ENCODE measurements at regions not wholly inside any gene's neighbourhood (a gene's known extent, or its start where the extent isn't known, plus 50 kb on each side); places are given as distances from the start of the nearest gene placed in this dataset.

DNA sequence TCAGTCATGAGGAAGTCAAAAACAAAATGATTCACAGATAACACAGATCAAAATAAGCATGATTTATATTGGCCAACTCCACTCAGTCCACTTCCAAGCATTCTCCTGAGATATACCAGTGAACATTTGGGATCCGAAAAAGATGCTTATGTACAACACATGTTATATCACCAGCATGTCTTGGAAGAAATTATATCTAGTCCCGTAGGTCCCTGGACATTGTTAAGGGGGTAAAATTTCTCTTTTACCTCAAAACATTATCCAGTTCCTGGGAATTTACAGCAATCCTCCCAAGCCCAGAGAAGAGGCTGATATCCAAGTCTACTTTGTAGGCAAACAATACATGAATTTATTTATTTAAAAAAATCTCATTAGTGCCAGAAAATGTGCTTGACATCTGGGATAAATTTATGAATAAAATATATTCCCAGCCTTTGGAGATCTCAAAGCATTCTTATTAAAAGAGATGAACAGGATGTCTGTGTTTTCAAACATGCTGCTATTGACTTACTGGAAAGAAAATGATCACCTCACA, 582.2 kb upstream of the ZWINT start:
- FAIRE-seq = no peak

DNA sequence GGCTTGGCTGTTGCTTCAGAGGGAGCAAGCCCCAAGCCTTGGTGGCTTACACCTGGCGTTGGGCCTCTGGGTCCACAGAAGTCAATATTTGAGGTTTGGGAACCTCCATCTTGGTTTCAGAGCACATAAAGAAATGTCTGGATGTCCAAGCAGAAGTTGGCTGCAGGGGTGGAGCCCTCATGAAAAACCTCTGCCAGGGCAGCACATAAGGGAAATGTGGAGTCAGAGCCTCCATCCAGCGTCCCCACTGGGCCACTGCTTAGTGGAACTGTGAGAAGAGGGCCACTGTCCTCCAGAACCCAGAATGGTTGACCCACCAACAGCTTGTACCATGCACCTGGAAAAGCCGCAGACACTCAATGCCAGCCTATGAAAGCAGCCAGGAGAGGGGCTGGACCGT, 573.5 kb upstream of the ZWINT start:
- no peak for FAIRE-seq

DNA sequence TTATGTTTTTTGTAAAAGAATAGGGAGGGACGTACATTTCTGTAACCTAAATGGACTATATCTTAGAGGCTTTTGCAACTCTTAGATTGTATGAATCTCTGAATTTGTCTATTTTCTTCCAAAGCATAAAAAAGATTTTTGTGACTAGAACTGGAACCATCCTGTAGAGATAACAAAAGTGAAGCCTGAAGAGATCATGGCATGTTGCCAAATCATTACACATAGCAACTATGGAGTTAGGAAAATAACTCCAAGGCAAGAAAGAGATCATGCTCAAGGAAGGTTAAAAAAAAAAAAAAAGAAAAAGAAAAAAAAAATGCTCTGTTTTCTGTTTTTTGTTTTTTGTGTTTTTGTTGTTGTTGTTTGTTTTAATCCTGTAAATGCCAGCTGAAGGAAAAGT, 567.7 kb upstream of the ZWINT start:
- no peak for FAIRE-seq

DNA sequence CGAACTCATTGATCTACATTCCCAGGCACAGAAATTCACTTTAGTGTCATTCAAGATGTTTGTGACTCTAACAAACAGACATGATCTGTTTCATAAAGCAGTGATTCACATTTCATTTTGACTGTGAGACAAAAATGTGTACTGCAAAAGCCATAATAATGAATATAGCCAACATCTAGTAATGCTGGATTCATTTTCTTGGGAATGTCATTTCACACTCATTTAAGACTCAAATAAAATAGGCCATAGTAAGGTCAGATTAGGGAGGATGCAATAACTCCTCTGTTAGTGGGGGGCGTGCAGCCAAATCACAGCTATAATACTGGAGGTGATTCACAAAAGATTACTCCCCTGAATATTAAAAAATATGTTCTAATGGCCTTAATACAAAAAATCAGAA, 566.6 kb upstream of the ZWINT start:
- FAIRE-seq = no peak

DNA sequence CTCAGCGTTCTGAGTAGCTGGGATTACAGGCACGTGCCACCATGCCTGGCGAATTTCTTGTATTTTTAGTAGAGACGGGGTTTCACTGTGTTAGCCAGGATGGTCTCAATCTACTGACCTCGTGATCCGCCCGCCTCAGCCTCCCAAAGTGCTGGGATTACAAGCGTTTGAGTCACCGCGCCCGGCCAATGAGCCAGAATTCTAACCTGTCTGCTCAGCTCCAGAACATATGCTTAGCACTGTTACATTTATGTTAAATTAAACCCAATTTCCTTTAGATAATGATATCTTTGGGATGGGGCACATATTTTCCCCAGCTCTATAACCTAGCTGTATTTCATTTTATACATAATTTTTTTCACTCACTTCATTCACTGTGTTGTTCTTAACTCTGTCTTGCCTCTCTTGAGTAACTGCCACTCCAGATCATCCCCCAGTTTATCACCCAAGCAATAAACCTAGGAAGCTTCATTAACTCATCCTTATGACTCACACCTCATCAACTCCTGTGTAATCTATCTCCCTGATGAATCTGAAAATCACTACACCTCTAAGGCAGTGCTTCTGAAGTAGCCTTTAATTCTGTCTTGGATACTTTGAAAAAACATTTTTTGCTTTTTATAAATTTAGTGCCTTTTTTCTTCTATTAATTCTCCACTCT, 559.7 kb upstream of the ZWINT start:
- FAIRE-seq = no peak

DNA sequence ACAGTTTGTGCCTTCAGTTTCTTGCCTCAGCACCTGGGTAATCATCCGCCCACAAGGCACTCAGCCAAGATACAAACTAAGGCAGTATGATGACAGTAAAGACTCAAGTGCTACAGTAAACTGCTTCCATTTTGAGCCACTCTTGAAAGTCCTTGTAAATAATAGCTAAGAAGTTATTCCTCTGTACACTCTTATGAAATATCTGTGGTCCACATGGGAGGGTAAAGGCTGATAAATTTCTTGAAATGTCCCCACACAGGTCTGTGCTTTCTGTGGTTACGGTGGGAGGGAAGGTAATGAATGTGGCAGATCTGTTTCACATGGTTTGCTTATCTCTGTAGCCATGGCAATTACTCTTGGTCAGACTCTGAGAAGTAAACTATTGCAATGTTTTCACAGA, 551.0 kb upstream of the ZWINT start:
- FAIRE-seq = no peak

DNA sequence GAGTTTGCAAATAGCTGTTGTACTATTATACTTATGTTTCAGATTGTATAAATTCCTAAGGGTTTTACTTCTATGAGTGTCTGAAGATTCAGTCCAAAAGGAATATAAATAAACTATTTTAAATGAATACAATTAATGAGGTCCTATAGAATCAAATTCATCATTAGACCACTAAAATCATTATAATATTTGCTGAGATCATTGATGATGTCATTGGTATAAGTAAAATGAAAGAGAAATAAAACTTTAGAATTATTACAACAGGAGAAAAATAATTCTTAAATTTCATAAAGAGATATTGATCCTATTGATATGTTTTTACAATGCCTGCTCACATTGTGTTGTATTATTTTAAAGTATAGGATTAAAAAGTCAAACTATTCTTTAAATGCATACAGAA, 544.0 kb upstream of the ZWINT start:
- no peak for FAIRE-seq

DNA sequence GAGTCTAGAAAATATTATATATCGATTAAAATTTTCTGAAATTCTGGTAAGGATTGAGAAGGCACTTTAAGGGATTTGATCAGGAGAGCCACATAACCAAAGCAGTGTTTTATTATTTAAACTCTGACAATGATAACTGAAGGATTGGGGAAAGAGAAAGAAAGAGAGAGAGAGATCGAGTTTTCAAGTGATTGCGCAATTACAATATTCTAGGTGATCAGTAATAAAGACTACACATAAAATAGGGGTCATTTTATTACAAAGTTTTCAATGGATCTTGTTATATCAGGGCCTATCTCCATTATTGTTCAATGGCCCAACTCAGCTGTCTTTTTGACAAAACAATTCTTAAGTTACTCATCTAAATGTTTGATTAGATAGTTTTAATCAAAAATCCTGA, 541.5 kb upstream of the ZWINT start:
- no peak for FAIRE-seq

DNA sequence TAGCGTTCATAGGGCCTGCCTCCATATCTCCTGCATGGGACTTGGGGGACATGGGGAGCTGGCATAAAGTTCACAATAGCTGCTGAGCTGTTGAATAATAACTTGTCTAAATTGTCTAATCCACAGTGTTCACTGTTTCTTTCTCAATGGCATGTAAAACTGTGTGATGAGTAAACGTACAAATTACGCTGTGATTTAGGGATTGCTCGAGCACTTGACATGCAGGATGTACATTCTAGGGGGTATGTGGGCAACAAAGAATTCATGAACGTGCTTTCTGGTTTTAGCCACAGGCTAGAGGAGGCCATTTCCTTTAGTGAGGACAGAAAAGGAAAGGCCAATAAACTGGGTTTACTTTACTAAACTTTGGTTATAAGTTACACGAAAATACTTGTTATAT, 534.2 kb upstream of the ZWINT start:
- no peak for FAIRE-seq

DNA sequence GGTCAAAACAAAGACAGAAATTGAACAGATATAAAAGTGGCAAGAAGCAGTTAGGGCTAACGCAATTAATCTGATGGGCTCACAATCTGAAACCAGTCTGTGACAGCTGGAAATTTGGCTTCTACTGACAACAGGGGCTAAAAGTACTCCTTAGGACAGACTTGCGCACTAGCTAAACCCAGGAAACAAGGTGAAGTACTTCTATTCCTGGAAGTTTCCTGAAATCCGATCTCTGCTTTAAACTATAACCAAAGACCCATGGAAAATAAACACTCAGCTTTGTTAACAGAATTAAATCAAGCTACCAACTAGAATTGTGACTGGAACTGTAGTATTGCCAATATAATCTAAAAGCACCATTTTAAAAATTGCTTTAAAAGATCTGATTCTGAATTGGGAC, 520.2 kb upstream of the ZWINT start:
- no peak for FAIRE-seq

DNA sequence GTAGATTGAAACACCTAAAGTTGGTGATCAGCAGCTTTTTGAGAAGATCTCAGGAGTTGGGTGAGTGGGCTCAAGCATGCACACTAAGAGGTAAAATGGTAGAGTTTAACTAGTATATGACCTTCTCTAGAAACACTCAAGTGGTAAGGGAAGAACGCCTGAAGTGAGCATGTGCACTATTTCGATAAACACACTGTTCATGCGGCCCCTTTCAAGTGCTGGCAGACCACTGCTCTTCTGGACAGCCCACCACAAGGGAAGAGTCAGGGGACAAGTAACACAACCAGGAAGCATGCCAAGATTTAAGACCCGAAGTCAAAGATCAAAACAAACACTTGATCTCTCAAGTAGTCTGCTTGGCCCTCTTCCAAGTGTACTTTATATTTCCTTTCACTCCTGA, 519.5 kb upstream of the ZWINT start:
- no peak for FAIRE-seq

DNA sequence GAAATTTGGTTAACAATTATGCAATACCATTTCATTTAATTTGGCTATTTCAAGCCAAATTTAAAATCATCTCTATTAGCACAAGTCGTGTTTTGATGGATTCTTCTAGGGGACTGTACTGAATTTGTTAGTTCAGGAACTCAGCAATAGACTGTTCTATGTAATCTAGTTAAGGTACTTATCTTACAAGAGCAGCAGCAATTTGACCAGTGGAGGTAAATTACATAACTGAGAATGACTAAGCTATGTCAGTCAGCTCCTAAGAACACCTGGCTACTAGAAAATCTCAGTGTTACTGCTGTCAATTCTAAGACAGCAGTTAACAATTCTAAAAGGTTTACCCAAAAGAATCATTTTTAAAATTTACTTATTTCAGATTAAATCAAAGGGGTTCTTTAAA, 513.9 kb upstream of the ZWINT start:
- no peak for FAIRE-seq

DNA sequence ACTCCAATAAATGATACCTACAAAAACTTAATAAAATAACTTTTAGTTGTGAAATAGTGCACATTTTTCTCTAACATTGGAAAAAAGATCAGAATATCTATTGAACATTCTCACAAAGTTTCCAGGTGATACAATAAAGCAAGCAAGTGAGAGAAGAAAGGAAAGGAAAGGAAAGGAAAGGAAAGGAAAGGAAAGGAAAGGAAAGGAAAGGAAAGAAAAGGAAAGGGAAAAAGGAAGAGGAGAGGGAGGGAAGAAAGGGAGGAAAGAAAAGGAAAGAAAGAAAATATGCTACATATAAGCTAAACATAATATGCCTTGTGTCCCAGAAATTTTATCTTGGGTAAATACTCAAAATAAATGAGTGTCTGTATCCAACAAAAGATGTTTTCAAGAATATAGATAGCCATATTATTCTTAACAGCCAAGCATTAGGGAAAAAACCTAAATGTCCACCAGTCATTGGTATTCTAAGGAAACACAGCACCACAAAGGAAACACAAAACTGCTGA, 510.2 kb upstream of the ZWINT start:
- FAIRE-seq = no peak

DNA sequence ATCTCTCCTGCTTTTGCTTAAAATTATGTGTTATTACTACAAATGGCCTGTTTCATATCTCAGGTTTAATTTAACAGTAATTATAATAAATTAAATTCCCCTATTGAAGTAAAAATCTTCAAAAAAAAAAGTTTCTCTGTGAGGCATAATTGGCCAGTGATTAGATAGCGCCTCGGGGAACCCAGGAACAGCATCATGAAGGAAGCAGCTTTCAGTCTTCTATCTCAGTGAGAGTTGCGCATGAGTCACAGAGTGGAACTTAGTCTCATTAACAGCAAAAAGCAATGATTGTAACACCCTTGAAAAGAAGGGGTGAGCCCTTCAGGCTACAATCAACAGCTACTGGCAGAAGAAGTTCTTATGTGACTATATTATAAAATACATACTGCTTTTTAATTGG, 506.2 kb upstream of the ZWINT start:
- no peak for FAIRE-seq

DNA sequence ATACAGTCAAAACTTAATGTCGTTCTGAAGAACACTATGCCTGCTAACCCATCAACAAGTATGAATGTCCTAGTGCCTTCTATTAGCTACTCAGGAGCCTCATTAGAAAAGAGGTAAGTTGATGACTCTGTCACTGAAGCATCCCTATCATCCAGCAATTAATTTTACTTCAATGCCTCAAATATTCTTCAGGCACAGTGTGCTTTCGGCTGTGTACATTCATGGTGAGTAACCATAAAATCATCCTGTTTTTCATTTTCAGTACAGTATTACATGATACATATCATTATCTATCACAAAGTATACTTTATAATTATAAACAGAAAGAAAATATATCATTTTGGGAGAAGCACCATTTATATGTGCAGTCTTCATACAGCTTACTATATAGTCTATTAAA, 495.5 kb upstream of the ZWINT start:
- FAIRE-seq = no peak

DNA sequence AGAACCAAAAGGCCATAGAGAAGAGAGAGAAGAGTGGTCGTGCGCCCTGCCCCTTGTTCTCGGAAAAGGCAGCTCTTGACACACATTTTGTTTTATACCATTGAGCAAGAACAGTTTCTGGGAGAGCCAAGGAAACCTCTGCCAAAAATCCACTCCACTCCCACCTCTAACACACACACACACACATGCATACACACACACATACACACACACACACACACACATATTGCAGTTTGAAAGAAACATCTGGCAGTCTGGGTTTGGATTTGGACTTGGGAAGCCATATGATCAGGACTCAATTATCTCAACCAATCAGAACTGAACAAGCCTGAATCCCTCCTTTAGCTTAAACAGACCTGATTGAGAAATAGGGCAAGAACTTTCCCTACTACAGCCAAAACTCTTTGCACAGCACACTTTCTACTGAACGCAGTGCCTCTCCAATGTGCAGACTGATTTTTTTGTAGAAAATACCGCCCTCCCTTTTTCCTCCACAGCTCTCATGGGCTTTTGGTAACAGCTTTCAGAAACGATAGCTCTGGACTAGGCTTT, 484.0 kb upstream of the ZWINT start:
- no peak for FAIRE-seq

DNA sequence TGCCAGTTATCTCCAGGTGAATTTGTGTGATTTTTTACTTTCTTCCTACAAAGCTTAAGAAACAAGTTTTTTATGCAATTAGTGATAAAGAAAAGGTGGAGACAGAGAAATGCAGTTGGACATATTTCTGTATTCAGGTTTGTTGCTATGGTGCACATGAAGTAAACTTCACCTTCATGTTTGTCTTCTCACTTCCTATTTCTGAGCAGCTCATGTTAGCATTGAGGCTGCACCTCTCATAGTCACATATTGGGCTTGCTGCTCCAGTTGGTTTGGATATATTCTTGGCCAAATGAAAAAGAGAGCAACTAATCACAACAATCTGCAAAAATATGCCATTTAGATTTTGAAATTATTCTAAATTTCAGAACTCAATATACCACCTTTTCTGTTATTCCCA, 475.6 kb upstream of the ZWINT start:
- FAIRE-seq = no peak

DNA sequence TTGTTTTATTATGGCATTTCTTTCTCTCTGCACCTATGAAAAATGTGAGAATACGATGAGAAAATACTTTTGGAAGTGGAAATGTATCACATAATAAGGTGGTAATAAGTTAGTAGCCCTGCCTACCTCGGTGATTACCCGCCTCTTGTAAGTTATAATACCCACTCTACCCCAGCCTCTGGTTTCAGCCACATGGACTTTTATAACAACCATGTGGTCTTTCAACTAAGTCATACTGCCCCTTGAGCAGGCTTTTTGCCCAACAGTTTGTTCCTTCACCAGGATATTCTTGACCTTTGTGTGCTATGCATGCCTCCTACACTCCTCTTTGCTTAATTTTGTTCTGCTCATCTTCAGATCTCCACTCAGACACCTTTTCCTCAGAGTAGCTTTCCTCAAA, 470.6 kb upstream of the ZWINT start:
- FAIRE-seq = no peak

DNA sequence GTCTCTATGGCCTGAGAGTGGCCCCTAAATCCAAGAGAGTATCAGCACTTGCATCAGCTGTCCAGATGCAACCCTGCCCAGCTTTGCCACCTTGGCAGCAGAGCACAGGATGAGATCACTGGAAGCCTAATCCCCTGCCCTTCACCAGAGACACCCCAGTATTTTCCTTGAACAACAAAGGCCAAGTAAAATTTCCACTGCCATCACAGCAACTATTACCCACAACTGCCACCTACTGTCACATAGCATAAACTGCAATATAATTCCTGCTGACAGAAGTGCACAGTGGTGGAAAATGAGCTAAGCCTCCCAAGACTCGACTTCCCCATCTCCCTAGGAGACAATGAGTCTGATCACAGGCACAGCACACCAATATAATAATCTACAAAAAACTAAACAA, 462.8 kb upstream of the ZWINT start:
- FAIRE-seq = no peak

DNA sequence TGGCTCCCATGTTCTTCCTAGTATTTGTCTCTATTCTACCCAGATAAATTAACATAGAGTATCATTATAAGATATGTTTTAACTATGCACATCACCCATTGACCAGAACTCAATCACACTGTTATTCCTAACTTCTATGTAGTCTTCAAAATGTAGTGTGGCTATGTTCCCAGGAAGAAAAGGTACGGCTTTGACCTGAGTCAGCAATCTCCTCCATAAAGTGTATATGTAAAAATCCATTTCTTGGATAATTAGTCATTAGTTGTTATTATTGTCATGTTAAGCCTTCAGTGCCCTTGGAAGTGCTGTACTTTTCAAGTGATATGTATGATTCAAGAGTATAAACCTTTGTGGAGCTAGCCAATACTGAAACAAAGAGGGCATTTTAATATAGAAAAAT, 444.0 kb upstream of the ZWINT start:
- no peak for FAIRE-seq

DNA sequence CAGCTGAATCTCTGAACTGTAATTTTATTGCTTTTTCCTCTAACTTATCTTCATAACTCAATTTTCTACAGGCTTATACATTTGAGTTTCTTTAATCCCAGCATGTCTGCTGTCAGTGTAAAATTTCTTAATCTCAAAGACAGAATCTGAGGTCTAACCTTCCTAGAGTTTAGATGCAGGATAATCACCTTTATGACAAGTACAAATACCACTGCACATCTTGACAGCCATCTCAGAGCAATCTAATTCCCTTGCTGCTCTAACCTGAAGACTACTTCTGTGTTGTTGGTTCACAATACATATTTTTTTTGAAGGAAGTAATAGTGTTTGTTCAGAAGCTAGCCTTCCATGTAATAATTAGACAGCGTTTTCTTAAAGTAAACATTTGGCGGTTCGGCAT, 424.2 kb upstream of the ZWINT start:
- no peak for FAIRE-seq

DNA sequence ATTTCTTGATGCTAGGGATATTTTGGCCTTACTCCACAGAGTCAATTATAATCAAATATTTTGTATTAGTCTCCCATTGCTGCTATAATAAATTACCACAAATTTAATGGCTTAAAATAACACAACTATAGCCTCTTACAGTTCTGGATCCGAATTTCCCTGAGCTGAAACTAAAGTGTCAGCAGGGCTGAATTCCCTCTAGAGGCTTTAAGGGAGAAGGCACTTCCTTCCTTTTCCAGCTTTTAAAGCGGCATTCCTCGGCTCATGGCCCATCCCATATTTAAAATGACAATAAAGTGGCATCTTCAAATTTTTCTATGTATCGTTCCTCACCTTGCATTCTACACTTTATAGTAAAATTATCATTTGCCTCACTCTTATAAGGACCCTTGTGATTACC, 421.4 kb upstream of the ZWINT start:
- FAIRE-seq = no peak

DNA sequence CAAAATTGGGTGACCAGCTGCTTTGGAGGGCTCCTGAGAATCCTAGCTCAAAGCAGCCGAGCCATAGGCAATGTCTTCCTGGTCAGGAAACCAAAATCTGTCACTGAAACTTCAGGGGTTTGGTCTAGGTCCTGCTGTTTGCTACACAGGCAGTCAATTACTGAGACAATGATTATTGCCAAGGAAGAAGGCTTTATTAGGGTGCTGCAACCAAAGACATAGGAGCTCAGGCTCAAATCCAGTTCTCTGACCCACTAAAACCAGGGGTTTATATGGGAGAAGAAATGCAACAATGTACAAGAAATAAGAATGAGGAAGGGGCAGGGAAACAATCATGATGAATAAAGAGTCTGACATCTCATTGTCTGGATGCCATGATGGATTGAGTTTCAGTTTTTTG, 410.3 kb upstream of the ZWINT start:
- no peak for FAIRE-seq

DNA sequence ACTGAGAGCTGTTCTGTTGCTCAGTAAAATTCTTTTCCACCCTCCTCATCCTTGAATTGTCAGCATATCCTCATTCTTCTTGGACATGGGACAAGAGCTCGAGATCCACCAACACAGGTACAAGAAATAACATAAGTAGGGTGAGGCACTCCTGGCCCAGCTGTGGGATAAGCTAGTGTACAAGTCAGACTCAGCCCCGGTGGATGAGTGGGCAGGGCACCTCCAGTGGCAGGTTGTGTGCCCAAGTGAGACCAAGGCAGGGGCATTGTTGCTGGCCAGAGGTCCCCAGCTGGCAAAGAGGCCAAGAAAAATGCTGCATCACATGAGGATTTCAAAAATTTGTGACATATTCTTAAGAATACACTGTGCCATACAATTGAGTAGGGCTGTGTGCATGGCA, 402.0 kb upstream of the ZWINT start:
- no peak for FAIRE-seq

DNA sequence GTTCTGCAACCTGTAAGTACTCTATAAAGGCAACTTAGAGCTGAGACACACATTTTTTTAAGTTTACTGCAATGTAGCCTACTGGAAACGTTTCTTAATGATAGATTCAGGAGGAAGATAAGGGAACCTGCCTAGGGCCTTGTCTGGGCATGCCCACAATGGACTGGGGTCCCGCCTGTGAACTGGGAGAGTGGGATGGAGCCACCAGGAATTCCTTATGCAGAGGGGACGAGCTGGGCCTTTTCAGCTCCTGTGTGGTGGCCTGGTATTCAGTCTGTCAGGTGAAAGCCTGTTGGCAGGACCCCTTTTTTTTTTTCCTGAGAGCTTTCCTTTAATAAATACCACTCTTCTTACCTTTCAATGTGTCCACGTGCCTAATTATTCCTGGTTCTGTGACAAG, 384.4 kb upstream of the ZWINT start:
- no peak for FAIRE-seq
